ENCODE measurements at regions not wholly inside any gene's neighbourhood (a gene's known extent, or its start where the extent isn't known, plus 50 kb on each side); places are given as distances from the start of the nearest gene placed in this dataset.

- Histone ChIP-seq H3K27ac (ENCODE audit: low read depth, low read length, poor library complexity, severe bottlenecking) (no peak overlapping the region), H3K4me1 (ENCODE audit: insufficient read depth, low read length, poor library complexity, severe bottlenecking) (peaks cover 9% of the 10 kb centered on the region), H3K9me3 (ENCODE audit: low read depth, low read length, poor library complexity, severe bottlenecking) (no peaks in the 10 kb centered on the region), H3K4me3 (ENCODE audit: low read depth, low read length, poor library complexity, severe bottlenecking) (no peak overlapping the region), H3K27me3 (replicated peaks; ENCODE audit: insufficient read depth, low read depth, low read length, poor library complexity) (no peaks in the 10 kb centered on the region), H3K36me3 (ENCODE audit: insufficient read depth, low read length, poor library complexity, severe bottlenecking) (no peaks in the 10 kb centered on the region)
- intact Hi-C loops (cut with micrococcal nuclease; ENCODE audit: unreplicated experiment), result no loop called here
- no TSS peak for BruUV-seq (replicated peaks)
- DNase-seq (ENCODE audit: low spot score), result no peak
- TF ChIP-seq EZH2 (IDR thresholded peaks at IDR 0.05; ENCODE audit: borderline replicate concordance, low read depth, low read length, poor library complexity, severe bottlenecking), result no peak
- TF ChIP-seq, protein P1, sequence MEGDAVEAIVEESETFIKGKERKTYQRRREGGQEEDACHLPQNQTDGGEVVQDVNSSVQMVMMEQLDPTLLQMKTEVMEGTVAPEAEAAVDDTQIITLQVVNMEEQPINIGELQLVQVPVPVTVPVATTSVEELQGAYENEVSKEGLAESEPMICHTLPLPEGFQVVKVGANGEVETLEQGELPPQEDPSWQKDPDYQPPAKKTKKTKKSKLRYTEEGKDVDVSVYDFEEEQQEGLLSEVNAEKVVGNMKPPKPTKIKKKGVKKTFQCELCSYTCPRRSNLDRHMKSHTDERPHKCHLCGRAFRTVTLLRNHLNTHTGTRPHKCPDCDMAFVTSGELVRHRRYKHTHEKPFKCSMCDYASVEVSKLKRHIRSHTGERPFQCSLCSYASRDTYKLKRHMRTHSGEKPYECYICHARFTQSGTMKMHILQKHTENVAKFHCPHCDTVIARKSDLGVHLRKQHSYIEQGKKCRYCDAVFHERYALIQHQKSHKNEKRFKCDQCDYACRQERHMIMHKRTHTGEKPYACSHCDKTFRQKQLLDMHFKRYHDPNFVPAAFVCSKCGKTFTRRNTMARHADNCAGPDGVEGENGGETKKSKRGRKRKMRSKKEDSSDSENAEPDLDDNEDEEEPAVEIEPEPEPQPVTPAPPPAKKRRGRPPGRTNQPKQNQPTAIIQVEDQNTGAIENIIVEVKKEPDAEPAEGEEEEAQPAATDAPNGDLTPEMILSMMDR (conservative IDR thresholded peaks at IDR 0.05; ENCODE audit: low read depth, low read length), result no peak
- POLR2A ChIA-PET (ENCODE audit: low non-redundant PET), result no interaction called here
- CTCF ChIA-PET, result no interaction called here
These were observed 196.5 kb upstream of the MKLN1 start for GRCh38 chr7:131131012-131131745.

GRCh38 chr7:131131746-131132431, 195.8 kb upstream of the MKLN1 start:
- ChIA-PET CTCF (no interaction called here), POLR2A (ENCODE audit: low non-redundant PET) (no interaction called here)
- TF ChIP-seq, protein P1 (conservative IDR thresholded peaks at IDR 0.05; ENCODE audit: low read depth, low read length), result no peak
- TF ChIP-seq EZH2 (IDR thresholded peaks at IDR 0.05; ENCODE audit: borderline replicate concordance, low read depth, low read length, poor library complexity, severe bottlenecking), result no peak
- Histone ChIP-seq H3K27ac (ENCODE audit: low read depth, low read length, poor library complexity, severe bottlenecking) (no peak overlapping the region), H3K36me3 (ENCODE audit: insufficient read depth, low read length, poor library complexity, severe bottlenecking) (no peaks in the 10 kb centered on the region), H3K4me1 (ENCODE audit: insufficient read depth, low read length, poor library complexity, severe bottlenecking) (peaks cover 9% of the 10 kb centered on the region), H3K27me3 (replicated peaks; ENCODE audit: insufficient read depth, low read depth, low read length, poor library complexity) (no peaks in the 10 kb centered on the region), H3K9me3 (ENCODE audit: low read depth, low read length, poor library complexity, severe bottlenecking) (no peaks in the 10 kb centered on the region), H3K4me3 (ENCODE audit: low read depth, low read length, poor library complexity, severe bottlenecking) (no peak overlapping the region)
- DNase-seq (ENCODE audit: low spot score), result no peak
- BruUV-seq (replicated peaks), result no TSS peak
- intact Hi-C loops (cut with micrococcal nuclease; ENCODE audit: unreplicated experiment), result no loop called here

DNA sequence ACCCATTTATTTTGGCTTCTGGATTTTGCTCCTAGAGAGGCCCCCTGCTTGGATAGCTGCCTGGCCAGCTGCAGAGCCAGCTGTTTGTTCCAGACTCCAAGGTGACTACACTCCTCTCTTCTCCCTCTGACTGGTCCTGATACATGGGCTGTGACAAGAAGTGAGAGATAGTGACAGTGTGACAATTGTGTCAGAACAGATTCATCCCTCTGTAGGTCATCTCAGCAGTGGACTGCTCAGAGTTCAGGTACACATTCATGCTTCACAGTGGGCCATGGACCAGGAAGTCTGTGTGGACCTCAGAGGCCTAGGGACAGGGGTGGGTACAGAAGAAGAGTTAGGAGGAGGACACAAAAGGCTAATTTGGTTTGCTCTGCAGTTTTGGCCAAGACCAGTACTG, 188.2 kb upstream of the MKLN1 start:
- Histone ChIP-seq H3K36me3 (ENCODE audit: insufficient read depth, low read length, poor library complexity, severe bottlenecking) (no peaks in the 10 kb centered on the region), H3K4me3 (ENCODE audit: low read depth, low read length, poor library complexity, severe bottlenecking) (no peak overlapping the region), H3K9me3 (ENCODE audit: low read depth, low read length, poor library complexity, severe bottlenecking) (no peaks in the 10 kb centered on the region), H3K27ac (ENCODE audit: low read depth, low read length, poor library complexity, severe bottlenecking) (no peak overlapping the region), H3K27me3 (replicated peaks; ENCODE audit: insufficient read depth, low read depth, low read length, poor library complexity) (no peaks in the 10 kb centered on the region), H3K4me1 (ENCODE audit: insufficient read depth, low read length, poor library complexity, severe bottlenecking) (peaks cover 5% of the 10 kb centered on the region)
- POLR2A ChIA-PET (ENCODE audit: low non-redundant PET), result no interaction called here
- TF ChIP-seq, protein P1 (conservative IDR thresholded peaks at IDR 0.05; ENCODE audit: low read depth, low read length), result no peak
- no peak for TF ChIP-seq EZH2 (IDR thresholded peaks at IDR 0.05; ENCODE audit: borderline replicate concordance, low read depth, low read length, poor library complexity, severe bottlenecking)
- intact Hi-C loops (cut with micrococcal nuclease; ENCODE audit: unreplicated experiment), result no loop called here
- CTCF ChIA-PET, result no interaction called here
- DNase-seq (ENCODE audit: low spot score), result no peak
- no TSS peak for BruUV-seq (replicated peaks)

All from A673 (cell line).